ENCODE measurements at regions not wholly inside any gene's neighbourhood (a gene's known extent, or its start where the extent isn't known, plus 50 kb on each side); places are given as distances from the start of the nearest gene placed in this dataset.
"Not testable (repeated sequence)": the region's sequence is repeated elsewhere in the genome, so short reads cannot be mapped to it uniquely, and the experiment has no call there.

DNA sequence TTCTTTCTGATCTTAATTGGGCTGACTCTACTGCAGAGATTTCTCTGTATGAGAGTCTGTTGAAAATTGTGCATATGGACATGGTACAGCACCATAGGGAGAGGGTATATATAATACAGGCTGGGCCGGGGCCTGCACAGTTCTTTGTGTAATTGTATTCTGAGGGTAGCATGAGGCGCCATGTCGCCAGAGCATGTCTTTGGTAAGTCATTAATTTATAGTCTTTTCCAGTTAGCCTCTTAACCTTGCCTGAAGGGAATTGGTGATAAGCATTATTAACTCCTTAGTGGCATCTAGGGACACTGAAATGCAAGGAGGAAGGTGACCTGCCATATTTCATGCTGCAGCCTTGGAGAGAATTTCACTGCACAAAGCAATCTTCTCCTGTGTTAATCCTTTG, 569.9 kb downstream of the TMTC2 start:
- H3K9ac ChIP-seq (ENCODE audit: insufficient read length): no peak overlapping the region
- no peaks in the 10 kb centered on the region for H3K36me3 ChIP-seq (ENCODE audit: insufficient read depth, low read length)
- H3K4me3 ChIP-seq: no peak overlapping the region
- TF ChIP-seq POLR2AphosphoS5 (IDR thresholded peaks at IDR 0.05; ENCODE audit: borderline replicate concordance, low read depth, low read length) (no peak), EZH2 (IDR thresholded peaks at IDR 0.05) (no peak), FOXP2 (optimal IDR thresholded peaks at IDR 0.05; ENCODE audit: control extremely low read depth, extremely low read length, insufficient read depth) (no peak)
- no peak for DNase-seq (ENCODE audit: low read depth, low spot score)
- H3K27ac ChIP-seq: no peak overlapping the region
- H3K9me3 ChIP-seq (ENCODE audit: low read depth, low read length): no peaks in the 10 kb centered on the region

DNA sequence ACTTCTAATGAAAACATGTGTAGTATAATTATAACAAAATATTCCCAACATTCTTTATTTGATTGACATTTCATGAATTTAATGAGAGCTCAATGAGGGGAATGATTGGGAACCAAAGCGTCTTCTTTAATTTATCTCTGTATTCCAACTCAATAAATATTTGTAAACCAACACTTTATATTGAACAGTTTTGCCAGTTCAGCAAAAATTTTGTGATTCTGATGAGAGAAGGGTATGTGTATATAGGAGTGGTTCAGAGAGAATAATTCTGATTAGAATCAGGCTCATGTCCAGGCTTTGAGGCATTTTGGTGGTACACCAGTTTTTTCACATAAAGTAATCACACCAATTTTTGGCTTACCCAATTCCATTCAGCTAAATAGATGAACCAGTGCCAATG, 564.2 kb downstream of the TMTC2 start:
- Histone ChIP-seq H3K36me3 (ENCODE audit: insufficient read depth, low read length) (no peaks in the 10 kb centered on the region), H3K27ac (no peak overlapping the region), H3K4me3 (no peak overlapping the region), H3K9me3 (ENCODE audit: low read depth, low read length) (no peaks in the 10 kb centered on the region), H3K9ac (ENCODE audit: insufficient read length) (no peak overlapping the region)
- DNase-seq (ENCODE audit: low read depth, low spot score): no peak
- TF ChIP-seq POLR2AphosphoS5 (IDR thresholded peaks at IDR 0.05; ENCODE audit: borderline replicate concordance, low read depth, low read length) (no peak), FOXP2 (optimal IDR thresholded peaks at IDR 0.05; ENCODE audit: control extremely low read depth, extremely low read length, insufficient read depth) (no peak), EZH2 (IDR thresholded peaks at IDR 0.05) (no peak)

- DNase-seq (ENCODE audit: low read depth, low spot score): no peak
- Histone ChIP-seq H3K4me3 (no peak overlapping the region), H3K9me3 (ENCODE audit: low read depth, low read length) (no peaks in the 10 kb centered on the region), H3K9ac (ENCODE audit: insufficient read length) (no peak overlapping the region), H3K27ac (no peak overlapping the region), H3K36me3 (ENCODE audit: insufficient read depth, low read length) (no peaks in the 10 kb centered on the region)
- TF ChIP-seq FOXP2 (optimal IDR thresholded peaks at IDR 0.05; ENCODE audit: control extremely low read depth, extremely low read length, insufficient read depth) (no peak), POLR2AphosphoS5 (IDR thresholded peaks at IDR 0.05; ENCODE audit: borderline replicate concordance, low read depth, low read length) (no peak), EZH2 (IDR thresholded peaks at IDR 0.05) (no peak)
Observed at GRCh38 chr12:83245156-83245555, 558.5 kb downstream of the TMTC2 start.

- no peaks in the 10 kb centered on the region for H3K9me3 ChIP-seq (ENCODE audit: low read depth, low read length)
- no peak for DNase-seq (ENCODE audit: low read depth, low spot score)
- TF ChIP-seq FOXP2 (optimal IDR thresholded peaks at IDR 0.05; ENCODE audit: control extremely low read depth, extremely low read length, insufficient read depth): no peak
- no peak for TF ChIP-seq POLR2AphosphoS5 (IDR thresholded peaks at IDR 0.05; ENCODE audit: borderline replicate concordance, low read depth, low read length)
- no peak for TF ChIP-seq EZH2 (IDR thresholded peaks at IDR 0.05)
Observed at GRCh38 chr12:83244001-83244400, 557.3 kb downstream of the TMTC2 start.

GRCh38 chr12:83233987-83234386, 547.3 kb downstream of the TMTC2 start:
- not testable (repeated sequence) for DNase-seq (ENCODE audit: low read depth, low spot score); H3K9ac ChIP-seq (ENCODE audit: insufficient read length); H3K27ac ChIP-seq; H3K4me3 ChIP-seq; H3K9me3 ChIP-seq (ENCODE audit: low read depth, low read length); H3K36me3 ChIP-seq (ENCODE audit: insufficient read depth, low read length)

More at GRCh38 chr12:83244001-83244400, 557.3 kb downstream of the TMTC2 start:
- H3K27ac ChIP-seq: no peak overlapping the region
- no peak overlapping the region for H3K4me3 ChIP-seq
- H3K9ac ChIP-seq (ENCODE audit: insufficient read length): no peak overlapping the region
- H3K36me3 ChIP-seq (ENCODE audit: insufficient read depth, low read length): no peaks in the 10 kb centered on the region

DNA sequence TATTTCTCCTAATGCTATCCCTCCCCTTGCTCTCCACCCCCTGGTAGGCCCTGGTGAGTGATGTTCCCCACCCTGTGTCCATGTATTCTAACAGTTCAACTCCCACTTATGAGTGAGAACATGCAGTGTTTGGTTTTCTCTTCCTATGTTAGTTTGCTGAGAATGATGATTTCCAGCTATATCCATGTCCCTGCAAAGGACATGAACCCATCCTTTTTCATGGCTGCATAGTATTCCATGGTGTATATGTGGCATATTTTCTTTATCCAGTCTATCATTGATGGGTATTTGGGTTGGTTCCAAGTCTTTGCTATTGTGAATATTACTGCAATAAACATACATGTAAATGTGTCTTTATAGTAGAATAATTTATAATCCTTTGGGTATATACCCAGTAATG, 540.3 kb downstream of the TMTC2 start:
- H3K9ac ChIP-seq (ENCODE audit: insufficient read length); DNase-seq (ENCODE audit: low read depth, low spot score); H3K9me3 ChIP-seq (ENCODE audit: low read depth, low read length); H3K36me3 ChIP-seq (ENCODE audit: insufficient read depth, low read length); H3K4me3 ChIP-seq; H3K27ac ChIP-seq: not testable (repeated sequence)

DNA sequence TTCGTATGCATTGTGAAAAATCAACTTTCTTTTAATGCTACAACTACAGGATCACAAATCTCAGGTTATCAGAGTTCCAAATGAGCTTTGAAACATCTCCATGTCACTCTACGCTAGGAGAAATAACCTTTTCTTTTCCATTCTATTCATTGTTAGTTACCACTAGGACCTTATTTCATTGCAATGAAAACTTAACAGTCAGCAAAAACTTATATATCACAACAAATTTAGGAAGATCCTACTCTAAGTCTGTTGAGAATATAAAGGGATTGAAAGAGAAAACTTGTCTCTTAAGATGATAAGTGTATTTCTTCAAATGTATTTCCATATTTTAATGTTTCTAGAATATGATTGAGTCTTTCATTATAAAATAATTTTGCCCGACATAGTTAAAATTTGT, 539.1 kb downstream of the TMTC2 start:
- Histone ChIP-seq H3K36me3 (ENCODE audit: insufficient read depth, low read length) (no peaks in the 10 kb centered on the region), H3K4me3 (no peak overlapping the region), H3K9me3 (ENCODE audit: low read depth, low read length) (no peaks in the 10 kb centered on the region), H3K27ac (no peak overlapping the region), H3K9ac (ENCODE audit: insufficient read length) (no peak overlapping the region)
- no peak for TF ChIP-seq FOXP2 (optimal IDR thresholded peaks at IDR 0.05; ENCODE audit: control extremely low read depth, extremely low read length, insufficient read depth)
- no peak for TF ChIP-seq POLR2AphosphoS5 (IDR thresholded peaks at IDR 0.05; ENCODE audit: borderline replicate concordance, low read depth, low read length)
- TF ChIP-seq EZH2 (IDR thresholded peaks at IDR 0.05): no peak
- no peak for DNase-seq (ENCODE audit: low read depth, low spot score)

DNA sequence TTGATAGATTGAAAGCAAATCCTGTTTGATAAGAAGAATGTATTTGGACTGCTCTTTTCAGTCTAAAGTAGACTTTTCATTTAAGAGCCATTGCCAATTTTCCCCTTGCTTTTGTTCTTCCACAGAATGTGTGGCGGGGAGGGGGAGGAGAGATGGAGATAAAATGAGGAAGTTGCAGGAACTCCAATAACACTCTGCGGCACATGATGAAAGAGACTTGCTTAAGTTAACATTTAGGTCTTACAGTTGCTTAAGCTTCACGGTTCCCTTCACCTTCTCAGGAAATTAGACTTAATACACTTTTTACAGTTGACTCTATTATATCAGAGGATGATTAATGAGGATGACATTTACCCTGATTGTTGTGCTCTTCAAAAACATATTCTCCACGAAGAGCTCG, 537.3 kb downstream of the TMTC2 start:
- Histone ChIP-seq H3K36me3 (ENCODE audit: insufficient read depth, low read length) (no peaks in the 10 kb centered on the region), H3K4me3 (no peak overlapping the region), H3K9me3 (ENCODE audit: low read depth, low read length) (no peaks in the 10 kb centered on the region), H3K27ac (no peak overlapping the region), H3K9ac (ENCODE audit: insufficient read length) (no peak overlapping the region)
- no peak for DNase-seq (ENCODE audit: low read depth, low spot score)
- no peak for TF ChIP-seq FOXP2 (optimal IDR thresholded peaks at IDR 0.05; ENCODE audit: control extremely low read depth, extremely low read length, insufficient read depth)
- no peak for TF ChIP-seq EZH2 (IDR thresholded peaks at IDR 0.05)
- TF ChIP-seq POLR2AphosphoS5 (IDR thresholded peaks at IDR 0.05; ENCODE audit: borderline replicate concordance, low read depth, low read length): no peak

DNA sequence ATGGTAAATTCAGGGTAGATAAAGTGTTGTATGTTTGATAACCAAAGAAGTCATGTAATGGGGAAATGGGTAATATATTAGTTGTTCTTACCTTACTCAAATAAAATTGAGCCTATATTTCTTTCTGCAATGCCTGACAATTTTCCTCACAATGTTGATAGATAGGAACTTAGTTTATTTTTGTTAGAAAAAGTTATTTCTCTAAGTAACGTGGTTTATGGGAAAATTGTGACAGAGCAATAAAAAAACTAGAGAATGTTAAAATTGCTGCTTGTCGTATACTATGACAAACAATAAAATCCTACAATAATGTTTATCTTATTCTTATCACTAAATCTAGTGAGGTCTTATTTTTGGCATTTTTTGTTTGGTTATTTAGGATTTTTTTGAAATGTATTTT, 534.1 kb downstream of the TMTC2 start:
- H3K9me3 ChIP-seq (ENCODE audit: low read depth, low read length): no peaks in the 10 kb centered on the region
- no peaks in the 10 kb centered on the region for H3K36me3 ChIP-seq (ENCODE audit: insufficient read depth, low read length)
- TF ChIP-seq EZH2 (IDR thresholded peaks at IDR 0.05) (no peak), POLR2AphosphoS5 (IDR thresholded peaks at IDR 0.05; ENCODE audit: borderline replicate concordance, low read depth, low read length) (no peak), FOXP2 (optimal IDR thresholded peaks at IDR 0.05; ENCODE audit: control extremely low read depth, extremely low read length, insufficient read depth) (no peak)
- no peak overlapping the region for H3K4me3 ChIP-seq
- no peak overlapping the region for H3K9ac ChIP-seq (ENCODE audit: insufficient read length)
- H3K27ac ChIP-seq: no peak overlapping the region
- DNase-seq (ENCODE audit: low read depth, low spot score): no peak
